ENCODE measurements at regions not wholly inside any gene's neighbourhood (a gene's known extent, or its start where the extent isn't known, plus 50 kb on each side); places are given as distances from the start of the nearest gene placed in this dataset.
"Not testable (repeated sequence)": the region's sequence is repeated elsewhere in the genome, so short reads cannot be mapped to it uniquely, and the experiment has no call there.

DNA sequence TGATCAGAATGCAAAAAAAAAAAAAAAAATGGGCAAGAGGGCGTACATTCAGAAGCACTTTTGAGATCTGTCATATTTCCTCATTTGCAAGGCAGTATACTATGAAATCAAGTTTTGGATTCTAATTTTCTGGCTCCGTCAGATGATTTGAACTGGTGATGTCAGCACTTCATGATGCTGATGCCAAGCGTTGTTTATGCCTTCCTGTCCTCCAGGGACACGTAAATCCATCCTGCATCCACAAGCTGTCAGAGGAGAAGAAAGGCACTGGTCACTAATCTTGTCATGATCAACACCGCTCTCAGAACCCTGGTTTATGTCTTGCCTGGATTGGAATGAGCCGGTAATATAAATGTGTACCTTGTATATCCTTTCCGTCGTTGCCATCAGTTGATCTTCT is 152.1 kb upstream of the EPHA3 start:
- DNase-seq (ENCODE audit: low read depth): no peak

DNA sequence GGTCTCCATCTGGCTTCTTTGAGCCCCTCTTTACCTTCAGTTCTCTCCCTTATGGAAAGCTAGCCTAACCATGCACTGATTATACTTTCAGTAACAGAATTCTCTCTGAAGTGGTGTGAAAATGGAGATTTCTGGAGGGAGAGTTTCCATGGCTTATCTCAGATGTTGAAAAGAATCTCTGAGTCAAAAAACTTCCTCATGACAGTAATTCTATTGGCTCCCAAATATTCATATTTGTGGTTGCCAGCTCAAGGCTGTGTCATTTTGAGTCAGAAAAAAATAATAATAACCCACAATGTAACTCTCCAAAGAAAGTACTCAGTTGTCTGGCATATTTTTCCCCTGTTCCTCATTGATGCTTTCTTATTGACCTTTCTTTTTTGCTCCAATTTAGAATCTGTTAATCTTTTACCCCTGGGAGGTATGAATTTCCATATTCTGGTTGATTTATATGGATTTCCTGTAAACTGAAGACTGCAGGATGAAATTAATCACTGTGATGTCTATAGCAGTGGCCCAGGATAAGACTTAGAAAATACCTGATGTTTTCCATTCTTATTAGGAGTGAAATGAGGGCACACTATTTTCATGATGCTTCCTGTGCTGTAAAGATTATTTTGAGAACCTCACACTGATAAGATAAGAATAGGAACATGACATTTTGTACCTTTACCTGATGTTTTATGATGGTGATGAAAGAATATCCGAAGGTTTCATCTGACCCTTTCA is 149.5 kb upstream of the EPHA3 start:
- DNase-seq (ENCODE audit: low read depth): peak; percentile 84

DNA sequence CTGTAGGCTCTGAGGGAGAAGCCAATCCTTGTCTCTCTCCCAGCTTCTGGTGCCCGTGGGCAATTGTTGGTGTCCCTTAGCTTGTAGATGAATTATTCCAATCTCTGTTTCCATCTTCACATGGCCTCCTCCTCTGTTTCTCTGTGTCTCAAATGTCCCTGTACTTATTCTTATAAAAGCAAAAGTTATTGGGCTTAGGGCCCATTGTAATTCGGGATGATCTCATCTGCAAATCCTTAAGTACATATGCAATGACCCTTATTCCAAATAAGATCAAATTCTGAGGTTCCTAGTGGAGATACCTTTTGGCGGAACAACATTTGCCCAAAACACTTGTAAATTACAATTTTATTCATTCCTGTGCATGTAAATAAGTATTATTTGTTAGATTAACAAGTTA is 147.4 kb upstream of the EPHA3 start:
- DNase-seq (ENCODE audit: low read depth): no peak

GRCh38 chr3:88963003-88963402 is 144.4 kb upstream of the EPHA3 start:
- DNase-seq (ENCODE audit: low read depth): no peak

GRCh38 chr3:88979760-88980159 is 127.7 kb upstream of the EPHA3 start:
- no peak for DNase-seq (ENCODE audit: low read depth)

GRCh38 chr3:88983458-88983857 is 124.0 kb upstream of the EPHA3 start:
- no peak for DNase-seq (ENCODE audit: low read depth)

DNA sequence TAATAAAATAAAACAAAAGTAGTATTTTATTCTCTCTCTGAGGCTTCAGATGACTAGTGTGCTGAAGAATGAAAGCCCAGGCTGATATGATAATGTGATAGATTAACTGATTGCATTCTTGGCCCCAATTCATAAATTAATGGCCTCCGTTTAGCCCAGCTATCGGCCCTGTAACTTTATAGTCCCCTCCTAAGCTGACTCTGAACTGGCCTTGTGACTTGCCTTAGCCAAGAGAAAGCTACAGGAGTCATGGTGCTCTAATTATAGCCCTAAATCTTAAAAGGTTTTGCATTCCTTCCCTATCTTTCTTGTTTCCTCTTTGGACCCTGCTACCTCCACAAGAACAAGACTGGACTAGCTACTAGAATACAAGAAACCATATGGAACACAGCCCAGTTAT is 123.2 kb upstream of the EPHA3 start:
- DNase-seq (ENCODE audit: low read depth): no peak

DNA sequence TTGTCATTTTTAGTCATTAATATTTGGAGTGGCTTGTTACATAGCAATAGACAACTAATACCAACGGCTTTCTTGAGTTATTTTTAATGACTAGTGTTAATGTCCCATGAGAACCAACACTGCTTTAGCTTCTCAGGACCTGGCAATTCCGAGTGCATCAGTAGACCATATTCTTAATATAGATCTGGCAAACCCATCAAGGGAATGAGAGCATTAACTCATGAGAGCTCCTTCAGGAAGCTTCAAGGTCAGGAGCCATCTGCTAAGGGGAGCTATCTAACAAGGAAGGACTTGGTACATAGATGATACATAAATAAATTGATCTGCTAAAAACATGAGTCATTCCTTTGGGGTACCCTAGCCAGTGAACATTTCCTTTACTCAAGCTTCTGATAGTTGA is 122.6 kb upstream of the EPHA3 start:
- DNase-seq (ENCODE audit: low read depth): no peak

- DNase-seq (ENCODE audit: low read depth): no peak
These were observed 121.9 kb upstream of the EPHA3 start for GRCh38 chr3:88985491-88985890.

- DNase-seq (ENCODE audit: low read depth): peak; percentile 85
These were observed 120.6 kb upstream of the EPHA3 start for GRCh38 chr3:88986834-88987233.

GRCh38 chr3:88987776-88988175 is 119.6 kb upstream of the EPHA3 start:
- DNase-seq (ENCODE audit: low read depth): no peak

DNA sequence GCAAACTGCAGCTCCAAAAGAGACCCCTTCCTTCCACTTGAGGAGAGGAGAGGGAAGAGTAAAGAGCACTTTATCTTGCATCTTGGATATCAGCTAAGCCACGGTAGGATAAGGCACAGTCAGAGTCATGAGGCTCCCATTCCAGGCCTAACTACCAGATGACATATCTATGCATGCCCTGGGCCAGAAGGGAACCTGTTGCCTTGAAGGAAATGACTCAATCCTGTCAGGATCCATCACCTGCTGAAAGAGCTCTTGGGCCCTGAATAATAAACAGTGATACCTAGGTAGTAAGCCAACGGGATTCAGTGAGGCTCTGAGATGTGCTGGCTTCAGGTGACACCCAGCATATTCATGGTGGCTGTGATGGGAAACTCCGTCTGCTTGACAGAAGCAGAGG is 118.5 kb upstream of the EPHA3 start:
- peak; percentile 23 for DNase-seq (ENCODE audit: low read depth)

DNA sequence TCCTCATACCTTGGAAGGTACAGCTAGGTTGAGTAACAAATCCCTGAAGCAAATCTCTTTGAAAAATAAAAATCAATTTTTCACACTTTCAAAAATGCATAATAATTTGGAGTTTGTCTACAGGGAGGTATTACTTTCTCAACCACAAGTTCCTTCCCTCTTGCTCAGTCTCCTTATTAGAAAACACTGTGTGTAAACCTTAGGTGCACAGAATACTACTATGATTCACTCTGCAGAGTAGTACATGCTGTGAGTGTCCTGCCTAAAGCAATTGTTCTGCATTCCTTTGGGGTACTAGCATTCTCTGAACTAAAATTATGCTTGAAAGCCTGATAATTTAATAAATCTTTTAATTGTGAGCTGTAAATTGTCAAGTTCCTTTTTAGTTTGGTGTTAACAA is 115.9 kb upstream of the EPHA3 start:
- DNase-seq (ENCODE audit: low read depth): peak; percentile 54

GRCh38 chr3:88996691-88997090 is 110.7 kb upstream of the EPHA3 start:
- no peak for DNase-seq (ENCODE audit: low read depth)

- DNase-seq (ENCODE audit: low read depth): no peak
These were observed 110.2 kb upstream of the EPHA3 start for GRCh38 chr3:88997260-88997659.

DNA sequence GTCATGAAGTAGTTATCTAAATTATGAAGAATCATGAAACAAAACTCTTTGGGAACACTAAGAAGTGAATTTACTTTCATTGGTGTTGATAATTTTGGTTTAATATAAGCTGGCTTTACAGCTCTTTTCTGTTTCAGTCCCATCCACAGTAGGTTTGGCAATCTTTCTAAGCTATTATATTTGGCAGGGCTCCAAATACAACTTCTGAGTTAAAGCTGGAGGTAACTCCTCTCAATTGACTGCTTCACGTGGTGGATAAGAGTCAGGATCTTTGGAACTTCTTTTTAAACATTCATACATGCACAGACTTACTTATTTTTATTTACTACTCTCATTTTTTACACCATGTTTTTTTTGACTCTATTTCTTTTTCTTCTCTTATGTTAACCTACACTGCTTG is 106.5 kb upstream of the EPHA3 start:
- DNase-seq (ENCODE audit: low read depth): no peak

- DNase-seq (ENCODE audit: low read depth): no peak
These were observed 105.2 kb upstream of the EPHA3 start for GRCh38 chr3:89002191-89002590.

DNA sequence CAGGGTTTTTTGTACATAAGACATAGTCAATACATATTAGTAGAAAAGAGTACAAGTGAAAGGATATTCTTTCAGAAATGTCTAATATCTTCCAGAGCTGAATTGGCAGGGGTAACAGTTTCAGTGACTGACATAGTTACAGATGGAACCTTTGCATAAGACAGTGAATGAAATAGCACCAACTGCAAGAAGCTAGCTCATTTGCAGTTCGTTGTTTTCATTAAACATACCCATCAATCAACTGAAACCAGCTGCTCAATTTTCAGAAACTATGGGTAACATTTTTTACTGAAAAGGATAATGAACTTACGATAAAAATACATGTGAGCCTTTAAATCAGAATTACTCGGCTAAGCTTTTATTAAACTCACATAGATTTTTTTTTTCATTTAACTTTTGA is 93.9 kb upstream of the EPHA3 start:
- DNase-seq (ENCODE audit: low read depth): no peak

DNA sequence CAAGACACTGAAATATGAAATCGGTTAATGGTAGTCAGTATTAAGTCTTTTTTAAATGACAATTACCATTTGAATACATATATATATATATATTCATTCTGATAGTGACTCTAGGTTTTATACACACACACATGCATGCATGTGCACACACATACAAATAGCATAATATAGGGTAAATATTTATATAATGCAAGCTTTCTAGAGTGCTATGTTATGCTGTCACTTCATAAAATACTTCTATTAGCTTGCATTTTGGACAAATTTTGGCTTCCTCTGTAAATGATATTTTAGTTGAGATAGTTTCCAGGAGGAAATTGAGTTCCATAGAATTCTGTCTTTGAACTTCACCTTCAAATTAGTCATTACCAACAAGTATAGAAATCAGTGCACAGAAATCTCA is 89.9 kb upstream of the EPHA3 start:
- DNase-seq (ENCODE audit: low read depth): no peak

- peak; percentile 8 for DNase-seq (ENCODE audit: low read depth)
These were observed 82.2 kb upstream of the EPHA3 start for GRCh38 chr3:89025185-89025584.

- no peak for DNase-seq (ENCODE audit: low read depth)
These were observed 74.9 kb upstream of the EPHA3 start for GRCh38 chr3:89032346-89033013.

DNA sequence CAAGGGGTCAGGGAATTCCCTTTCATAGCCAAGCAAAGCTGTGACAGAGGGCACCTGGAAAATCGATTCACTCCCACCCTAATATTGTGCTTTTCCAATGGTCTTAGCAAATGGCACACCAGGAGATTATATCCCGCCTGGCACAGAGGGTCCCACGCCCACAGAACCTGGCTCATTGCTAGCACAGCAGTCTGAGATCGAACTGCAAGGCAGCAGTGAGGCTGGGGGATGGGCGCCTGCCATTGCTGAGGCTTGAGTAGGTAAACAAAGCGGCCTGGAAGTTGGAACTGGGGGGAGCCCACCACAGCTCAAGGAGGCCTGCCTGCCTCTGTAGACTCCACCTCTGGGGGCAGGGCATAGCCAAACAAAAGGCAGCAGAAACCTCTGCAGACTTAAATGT is 72.7 kb upstream of the EPHA3 start:
- DNase-seq (ENCODE audit: low read depth): not testable (repeated sequence)

DNA sequence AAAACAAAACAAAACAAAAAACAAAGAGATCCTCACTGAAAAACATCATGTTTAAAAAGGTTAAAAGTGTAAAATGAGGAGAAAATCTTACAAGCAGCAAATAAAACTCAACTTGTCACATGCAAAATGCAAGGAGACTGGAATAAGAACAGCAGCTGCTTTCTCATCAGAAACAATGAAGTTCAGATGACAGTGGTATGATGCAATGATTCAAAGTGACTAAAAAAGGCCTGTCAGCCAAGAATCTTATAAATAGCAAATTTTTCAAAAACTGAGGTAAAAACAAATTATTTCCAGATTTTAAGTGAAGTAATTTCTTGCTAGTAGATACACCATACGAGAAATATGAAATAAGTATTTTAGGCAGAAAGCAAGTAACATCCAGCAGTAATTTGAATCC is 68.6 kb upstream of the EPHA3 start:
- no peak for DNase-seq (ENCODE audit: low read depth)

DNA sequence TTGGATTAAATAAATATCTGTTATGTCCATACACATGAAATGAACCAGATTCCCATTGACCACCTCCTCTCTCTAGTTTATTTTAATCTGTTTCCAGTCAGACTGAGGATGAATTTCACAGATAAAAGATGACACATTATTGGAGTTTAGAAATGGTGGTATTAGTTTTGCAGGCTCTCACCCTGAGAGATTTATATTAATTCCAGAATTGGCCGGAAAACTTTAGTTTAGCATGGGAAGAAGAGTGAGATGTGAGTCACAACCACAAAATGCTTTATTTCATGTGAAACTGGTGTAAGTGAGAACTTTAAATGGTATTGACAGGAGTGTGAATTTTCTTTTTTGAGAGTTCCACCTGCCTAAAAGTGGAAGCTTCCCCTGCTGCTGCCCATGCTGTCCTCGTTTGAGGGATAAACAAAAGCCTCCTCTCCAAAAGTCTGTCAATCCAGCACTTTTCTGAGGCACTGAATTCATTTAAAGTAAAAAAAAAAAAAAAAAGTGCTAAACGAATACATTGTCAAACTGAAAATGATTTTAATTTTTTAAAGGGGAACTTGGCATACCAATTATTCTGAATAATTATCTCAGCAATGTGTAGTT is 65.1 kb upstream of the EPHA3 start:
- no peak for DNase-seq (ENCODE audit: low read depth)

Data from ELR (cell line).